DMS53 (cell line): ENCODE measurements at regions not wholly inside any gene's neighbourhood (a gene's known extent, or its start where the extent isn't known, plus 50 kb on each side); places are given as distances from the start of the nearest gene placed in this dataset.

Experiments used
- DNase-seq: peaks from one replicate; lab custom pipeline; 2025; lab: John Stamatoyannopoulos, UW

DNA sequence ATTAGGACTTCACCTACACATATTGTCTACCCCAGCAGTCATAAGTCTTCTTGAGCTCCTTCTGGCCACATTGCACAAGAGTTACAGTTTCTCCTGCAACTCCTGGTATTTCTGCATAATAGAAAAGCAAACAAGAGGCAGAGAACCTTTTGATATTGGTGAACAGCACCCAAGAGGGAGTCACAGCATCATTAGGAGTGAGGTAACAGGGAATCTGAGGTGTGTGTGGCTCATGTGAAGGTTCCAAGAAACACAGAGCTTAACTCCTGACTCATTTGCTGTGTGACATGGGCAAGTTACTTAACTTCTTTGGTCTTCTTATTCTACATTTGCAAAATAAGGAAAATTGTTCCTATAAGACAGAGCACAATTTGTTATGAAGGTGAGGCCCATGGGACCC is 374.6 kb downstream of the INSC start:
- DNase-seq = no peak

DNA sequence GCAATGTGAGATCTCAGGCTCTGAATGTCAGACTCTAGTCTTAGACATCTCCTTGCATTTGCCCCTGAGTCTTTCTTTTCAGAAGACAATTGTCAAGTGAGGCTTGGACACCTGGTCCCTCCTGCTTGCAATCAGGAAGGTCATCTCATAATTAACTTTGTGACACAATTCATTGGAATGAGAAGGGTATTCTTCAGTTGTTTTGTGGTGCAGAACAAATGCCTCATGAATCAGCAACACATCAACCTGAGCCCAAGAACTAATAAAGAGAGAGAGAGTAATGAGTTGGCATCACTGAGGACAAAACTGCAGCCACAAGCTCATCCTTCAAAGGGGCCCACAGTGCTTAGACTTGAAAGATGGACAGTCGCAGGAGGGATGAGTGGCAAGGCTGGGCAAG is 375.8 kb downstream of the INSC start:
- DNase-seq = no peak

DNA sequence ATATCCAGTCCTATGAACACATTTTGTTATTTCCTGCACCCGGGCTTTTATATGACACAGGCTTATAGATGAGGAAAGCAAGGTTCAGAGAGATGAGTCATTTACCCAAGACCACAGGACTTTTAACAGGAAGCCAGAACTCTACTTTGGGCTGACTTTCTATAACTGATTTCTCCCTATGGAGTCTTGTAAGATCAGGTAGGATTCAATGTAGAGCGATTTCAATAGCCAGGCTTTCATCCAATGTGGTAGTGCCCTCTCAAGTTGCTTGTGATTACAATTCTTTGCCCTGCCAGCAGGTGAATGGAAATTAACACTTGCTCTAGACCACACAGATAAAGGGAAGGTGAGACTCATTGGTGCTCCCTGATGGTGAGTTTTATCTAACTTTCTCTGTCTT is 378.3 kb downstream of the INSC start:
- DNase-seq = peak; percentile 36

DNA sequence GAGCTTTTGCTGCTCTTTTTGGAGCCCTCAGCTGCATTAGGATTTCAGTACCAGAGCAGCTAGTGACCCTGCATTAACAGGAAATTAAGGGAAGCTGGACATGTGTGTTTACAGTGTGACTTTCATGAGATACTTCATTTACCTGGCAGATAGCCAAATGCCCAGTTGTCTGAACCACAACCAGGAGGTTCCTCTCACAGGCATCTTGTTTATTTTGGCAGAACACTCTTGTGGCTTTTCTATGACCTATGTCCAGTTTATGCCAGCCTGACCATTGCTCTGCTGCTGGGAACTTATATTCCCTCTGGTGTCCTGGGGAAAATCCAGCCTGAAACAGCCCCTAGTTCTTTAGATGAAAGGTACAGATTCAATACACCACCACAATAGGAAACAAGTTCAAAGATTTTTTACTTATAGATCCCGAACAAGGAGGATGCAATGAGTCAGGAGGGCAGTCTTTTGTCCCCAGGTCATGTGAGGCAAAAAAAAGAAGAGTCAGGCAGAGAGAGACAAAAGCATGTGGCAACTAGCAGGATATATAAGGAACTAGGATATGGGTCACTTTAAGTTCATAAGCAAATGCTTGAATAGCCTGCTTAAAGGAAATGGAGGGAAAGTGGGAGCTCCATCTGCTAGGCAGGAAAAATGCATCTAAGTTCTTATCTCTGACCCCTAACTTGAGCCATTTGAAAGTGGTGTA is 379.3 kb downstream of the INSC start:
- DNase-seq = peak; percentile 79

DNA sequence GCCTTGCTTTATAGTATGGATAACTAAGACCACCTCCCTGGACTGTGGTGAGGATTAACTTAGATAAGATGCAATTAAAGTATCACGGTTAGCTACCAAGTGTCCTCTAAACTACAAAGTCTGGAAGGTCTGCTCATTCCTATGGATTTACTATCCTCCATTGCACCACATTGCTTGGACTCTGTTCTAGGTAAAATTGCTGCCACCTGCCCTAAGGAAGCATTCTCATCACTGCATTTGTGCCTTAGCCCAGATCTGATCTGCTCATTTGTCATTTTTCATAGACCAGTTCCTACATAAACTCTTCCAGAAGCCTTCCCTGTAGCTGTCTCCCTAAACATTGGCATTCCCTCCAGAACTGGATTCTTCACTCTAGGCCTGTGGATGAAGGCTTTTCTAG is 380.0 kb downstream of the INSC start:
- peak; percentile 18 for DNase-seq

DNA sequence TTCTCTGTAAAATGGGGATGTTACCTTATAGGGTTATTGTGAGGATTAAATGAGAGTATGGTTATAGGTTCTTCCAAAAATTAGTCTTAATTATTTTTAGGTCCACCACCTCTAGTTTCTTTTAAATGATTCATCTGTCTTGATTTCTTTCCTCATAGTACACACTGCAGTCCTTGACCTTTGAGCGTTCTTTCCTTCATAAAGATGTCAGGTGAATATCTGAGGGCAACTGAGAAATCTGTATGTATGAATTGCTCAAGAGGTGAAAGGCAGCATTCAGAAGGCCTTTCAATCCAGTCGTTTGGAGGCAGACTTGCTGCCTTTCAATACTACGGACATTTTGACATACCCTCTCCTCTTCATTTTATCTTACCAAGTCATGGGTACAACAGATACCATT is 380.7 kb downstream of the INSC start:
- DNase-seq = no peak

DNA sequence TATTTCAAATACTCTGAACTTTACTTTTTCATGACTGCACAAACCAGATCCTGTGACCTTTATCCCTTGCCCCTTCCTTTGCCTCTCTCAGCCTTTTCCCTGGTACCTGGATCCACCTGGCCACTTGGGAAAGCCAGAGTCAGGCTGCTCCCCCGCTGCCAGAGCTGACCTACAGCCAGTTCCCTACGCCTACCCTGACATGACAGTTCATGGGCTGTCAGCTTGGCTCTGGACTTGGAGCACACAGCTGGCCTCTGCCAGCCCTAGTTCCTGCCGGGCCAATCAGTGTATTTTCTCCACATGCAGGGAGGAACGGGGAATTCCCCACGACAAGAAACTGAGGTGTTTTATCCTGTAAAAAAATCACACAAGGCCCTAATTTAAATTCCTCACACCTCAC is 382.6 kb downstream of the INSC start:
- no peak for DNase-seq

DNA sequence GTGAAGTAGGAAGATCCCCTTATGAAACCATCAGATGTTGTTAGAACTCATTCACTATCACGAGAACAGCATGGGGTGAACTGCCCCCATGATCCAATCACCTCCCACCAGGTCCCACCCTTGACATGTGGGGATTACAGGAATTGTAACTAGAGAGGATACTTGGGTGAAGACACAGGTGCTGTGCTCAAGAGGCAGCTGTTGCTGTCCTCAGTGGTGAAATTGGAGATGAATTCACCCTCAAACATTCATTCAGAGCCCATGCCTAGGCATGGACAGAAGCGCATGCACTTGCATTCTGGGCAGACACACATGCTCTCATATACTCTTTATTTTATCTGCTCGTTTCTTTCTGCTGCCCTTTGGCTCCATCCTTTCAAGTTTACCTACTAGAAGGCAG is 385.0 kb downstream of the INSC start:
- DNase-seq = no peak

DNA sequence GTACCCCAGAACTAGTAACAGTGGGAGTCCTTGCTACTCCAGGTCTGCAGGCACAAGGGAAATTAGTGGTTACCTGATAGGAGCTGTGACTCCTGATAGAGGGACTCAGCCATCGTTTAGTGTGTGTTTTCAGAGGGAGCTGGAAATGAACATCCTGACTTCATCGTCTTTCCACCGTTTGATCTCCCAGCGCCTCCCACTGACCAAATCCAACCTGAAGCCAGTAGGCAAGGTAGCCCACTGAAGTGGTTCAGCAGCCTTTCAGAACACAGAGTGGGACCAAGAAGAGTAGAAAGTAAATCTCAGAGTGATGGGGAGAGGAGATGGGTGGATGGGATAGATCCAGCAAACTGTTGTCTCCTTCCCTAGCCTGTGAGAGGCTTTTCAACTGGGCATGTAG is 385.9 kb downstream of the INSC start:
- no peak for DNase-seq

DNA sequence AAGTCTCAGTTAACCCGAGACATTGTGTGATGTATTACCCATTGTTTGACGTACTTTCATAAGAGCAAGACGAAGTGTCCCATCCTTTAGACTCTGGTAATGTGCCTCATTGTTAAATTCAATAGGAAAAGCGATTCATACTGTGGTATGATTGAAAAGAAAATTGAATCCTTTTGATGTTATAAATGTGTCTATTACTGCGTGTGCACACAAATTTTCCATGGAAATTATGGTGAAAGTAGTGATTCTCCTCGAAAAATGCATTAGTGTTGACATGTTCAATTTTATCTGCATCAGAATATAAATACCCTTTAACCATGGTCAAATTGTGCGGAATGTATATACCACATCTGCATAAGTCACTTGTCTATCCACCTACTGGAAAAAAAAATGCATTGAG is 386.8 kb downstream of the INSC start:
- no peak for DNase-seq

DNA sequence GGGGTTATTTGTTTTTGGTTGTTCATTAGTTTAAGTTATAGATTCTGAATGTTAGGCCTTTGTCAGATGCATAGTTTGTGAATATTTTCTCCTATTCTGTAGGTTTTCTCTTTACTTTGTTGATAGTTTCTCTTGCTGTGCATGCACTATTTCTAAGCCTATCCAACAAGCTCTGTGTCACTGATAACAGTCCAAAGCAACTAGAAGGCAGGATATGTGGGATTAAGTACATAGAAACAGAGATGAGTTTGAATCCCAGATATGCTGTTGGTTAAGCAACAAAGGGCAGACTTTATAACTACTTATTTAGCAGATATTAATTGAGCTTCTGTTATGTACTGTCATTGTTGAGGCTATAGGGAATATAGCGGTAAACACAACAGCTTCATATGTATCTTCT is 390.4 kb downstream of the INSC start:
- no peak for DNase-seq

DNA sequence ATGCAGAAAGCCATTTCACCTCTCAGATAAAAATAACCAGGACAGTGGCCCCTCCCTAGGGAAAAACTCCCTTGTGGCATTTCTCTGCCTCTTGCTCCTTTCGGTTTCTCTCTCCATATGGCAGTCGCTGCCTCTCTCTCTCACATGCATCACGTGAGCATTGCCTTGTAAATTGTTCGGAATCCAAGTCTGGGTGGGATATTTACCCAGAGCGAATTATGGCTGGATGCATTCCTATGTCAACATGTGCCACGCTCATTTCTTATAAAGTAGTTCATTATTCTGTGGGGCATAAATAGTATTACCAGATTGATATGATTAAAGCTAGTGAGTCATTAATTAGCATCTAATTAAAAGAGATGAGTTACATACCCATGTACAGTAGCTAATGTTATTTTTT is 392.9 kb downstream of the INSC start:
- DNase-seq = no peak

DNA sequence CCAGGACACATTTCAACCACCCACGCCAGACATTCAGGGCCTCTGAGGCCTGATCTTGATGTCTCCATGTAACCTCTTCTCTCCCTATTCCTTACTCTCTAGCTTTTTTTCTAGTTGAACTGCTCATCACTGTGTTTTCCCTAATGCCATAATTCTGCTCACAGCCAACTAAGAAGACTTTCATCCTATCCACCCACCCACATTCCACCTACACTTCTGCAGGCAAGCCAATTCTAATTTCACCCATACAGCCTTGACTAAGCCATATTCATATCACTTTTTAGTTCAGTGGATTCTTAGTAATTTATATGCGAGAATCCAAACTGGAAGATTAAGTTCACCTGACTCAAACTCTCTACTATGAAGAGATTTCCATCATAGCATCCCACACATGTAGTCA is 394.4 kb downstream of the INSC start:
- no peak for DNase-seq

DNA sequence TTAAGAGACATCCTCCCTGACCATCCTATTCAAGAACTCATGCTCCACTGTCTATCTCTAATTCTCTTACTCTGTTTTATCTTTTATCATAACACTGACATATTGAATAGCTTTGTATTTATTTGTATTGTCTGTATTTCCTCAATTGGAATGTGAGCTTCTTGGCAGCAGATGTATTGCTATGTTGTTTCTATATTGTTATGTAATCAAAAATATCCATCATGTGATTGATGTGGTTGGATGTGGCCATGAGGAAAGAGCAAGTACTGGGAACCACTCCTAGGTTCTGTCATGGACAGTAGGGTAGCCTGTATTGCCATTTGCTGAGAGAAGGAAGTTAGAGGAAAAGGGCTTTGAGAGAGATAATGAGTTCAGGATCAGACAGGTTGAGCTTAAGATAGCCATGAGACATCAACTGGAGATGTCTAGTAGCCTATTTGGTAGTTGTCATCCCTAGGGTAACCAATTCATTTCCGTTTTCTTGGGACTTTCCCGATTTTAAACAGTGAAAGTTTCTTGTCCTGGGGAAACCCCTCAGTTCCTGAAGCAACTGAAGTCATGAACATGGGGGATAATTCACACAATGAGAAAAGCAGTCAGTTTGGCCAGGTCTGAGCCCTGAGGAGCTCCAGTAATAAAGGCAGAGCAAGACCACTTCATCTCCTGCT is 404.5 kb downstream of the INSC start:
- no peak for DNase-seq

DNA sequence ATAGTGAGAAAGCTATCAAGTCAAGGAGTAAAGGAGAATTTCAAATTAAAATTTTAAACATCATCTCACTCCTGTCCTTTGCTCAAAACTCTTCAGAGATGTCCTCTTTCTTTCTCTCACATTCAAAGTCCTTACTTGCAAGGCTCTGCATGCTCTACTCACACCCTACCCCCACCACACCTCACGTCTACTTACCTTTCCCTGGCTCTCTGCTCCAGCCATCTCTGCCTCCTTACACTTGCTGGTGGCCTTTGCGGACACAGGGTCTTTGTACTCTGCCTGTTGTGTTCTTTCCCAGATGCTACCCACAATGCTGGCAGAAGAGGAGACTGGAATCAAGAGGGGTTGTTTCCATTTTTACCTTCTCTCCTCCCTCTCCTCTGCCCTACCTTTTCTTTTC is 405.2 kb downstream of the INSC start:
- DNase-seq = no peak

DNA sequence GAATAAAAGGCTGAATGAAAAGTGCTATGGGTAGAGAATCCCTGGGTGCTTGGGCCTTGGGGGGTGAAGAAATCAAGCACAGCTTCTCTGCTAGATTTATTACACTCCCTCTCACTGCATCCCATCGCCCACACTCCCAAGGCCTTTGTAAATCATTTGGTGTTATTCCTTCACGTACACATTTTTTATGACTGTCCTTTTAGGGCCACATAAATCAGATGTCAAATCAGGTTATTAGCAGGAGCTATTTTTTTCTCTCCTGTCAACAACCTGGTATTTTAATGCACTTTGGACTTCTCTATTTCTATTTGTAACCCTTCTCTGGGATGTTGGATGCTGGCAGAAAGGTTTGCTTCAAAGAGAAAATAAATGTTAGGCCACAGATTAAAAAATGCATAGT is 408.8 kb downstream of the INSC start:
- no peak for DNase-seq

DNA sequence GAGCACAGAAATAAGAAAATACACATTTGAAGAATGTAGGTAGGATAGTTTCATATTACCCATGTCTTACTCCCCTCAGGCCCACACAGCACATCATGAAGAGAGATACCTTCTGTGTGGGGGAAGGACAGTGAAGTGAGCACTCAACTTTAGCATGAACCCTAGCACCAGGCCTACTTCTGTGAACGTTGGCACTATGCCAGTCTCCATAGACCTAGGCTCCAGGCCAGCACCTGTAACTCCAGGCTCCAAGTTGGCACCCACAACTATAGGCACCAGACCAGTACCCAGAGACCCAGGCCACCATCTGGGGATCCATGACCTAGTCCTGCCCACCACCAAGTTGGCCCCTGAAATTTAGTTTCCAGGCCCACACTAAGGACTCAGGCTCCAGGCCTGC is 410.9 kb downstream of the INSC start:
- no peak for DNase-seq

DNA sequence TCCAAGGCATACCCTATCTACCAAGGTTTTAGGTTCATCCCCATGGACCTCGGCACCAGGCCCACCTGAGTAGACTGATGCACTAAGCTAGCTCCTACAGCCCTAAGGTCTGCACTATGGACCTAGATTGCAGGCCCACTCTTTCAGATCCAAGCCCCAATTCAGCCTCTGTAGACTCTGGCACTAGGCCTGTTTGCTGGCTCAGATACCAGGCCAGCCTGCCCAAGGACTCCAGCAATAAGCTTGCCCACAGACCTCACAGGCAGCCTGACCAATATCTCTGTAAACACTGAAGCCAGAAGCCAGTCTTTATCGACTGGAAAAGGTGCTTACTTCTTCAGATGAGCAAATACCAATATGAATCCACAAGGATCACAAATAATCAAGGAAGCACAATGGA is 411.3 kb downstream of the INSC start:
- no peak for DNase-seq

DNA sequence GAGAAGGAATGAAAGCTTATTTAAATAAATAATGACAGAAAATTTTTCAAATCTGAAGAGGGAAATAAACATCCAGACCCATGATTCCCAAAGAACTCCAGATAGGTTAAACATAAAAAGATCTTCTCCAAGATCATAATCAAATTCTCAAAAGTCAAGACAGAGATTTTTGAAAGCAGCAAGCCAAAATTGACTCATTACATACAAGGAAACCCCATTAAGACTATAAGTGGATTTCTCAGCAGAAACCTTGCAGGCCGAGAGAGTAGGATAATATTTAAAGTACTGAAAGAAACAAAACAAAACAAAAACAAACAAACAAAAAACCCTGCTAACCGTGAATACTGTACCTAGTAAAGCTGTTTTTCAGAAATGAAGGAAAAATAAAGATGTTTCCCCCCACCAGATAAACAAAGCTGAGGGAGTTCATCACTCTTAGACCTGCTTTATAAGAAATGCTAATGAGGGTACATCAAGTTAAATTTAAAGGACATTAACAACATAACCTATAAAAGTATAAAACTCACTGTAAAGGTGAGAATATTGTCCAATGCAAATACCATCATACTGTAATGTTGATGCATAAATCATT is 412.2 kb downstream of the INSC start:
- no peak for DNase-seq

DNA sequence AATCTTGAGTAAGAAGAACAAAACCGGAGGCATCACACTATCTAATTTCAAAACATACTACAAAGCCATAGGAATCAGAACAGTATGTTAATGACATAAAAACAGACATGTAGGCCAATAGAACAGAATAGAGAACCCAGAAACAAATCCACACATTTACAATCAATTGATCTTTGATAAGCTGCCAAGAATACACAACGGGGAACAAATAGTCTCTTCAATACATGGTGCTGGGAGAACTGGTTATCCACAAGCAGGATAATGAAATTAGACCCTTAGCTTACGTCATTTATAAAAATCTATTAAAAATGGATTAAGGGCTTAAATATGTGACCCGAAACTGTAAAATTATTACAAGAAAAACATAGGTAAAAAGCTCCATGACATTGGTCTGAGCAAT is 417.7 kb downstream of the INSC start:
- DNase-seq = no peak

DNA sequence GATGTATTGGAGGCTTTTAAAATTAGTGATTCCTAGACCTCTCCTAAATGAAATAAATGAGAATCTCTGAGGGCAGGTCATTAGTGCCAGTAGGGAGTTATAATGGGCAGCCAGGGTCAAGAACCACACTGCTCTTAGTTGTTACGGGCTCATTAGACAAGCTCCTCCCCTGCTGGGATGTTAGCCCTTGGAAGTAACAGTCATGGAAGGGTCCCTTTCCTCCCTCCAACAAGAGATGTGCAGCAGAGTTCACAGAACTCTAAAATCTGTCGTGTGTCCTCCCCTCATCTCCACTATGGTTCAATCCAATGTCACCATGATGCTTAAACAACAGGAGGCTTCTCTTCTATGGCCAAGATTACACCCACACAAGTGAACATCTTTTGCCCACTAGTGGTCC is 419.5 kb downstream of the INSC start:
- DNase-seq = no peak

DNA sequence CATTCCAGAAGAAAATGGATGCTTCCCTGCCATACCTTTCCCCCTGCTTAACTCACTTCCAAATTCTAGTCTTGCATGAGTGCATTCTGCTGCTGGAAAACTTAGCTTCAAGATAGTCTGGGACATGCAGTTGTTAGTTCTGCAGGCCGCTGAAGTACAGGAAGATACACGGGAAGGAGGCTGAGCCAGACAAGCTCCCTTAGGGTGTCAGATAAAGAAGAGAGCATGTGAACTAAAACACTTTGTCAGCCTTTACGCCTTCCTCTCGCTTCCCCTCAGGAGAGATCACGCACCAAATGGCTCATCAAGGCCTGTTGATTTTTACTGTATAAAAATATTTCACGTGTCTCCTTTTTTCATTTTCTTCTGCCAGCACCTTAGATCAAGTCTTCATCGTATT is 420.7 kb downstream of the INSC start:
- no peak for DNase-seq

DNA sequence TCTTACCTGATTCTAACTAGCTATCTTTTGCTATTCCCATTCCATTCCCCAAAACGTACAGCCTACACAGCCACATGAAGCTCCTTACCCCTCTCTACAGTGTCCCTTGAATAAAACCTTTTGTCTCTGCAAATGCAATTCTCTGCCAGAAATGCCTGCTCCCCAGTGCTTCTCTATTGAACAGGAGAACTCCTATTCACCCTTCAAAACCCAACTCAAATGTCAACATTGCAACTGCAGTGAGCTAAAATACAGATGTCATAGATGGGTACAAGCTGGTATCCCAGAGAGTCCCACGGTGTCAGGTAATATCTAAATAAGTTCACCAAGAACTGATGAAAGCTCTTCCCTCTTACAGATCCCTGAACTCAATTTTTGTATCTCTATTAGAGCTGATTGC is 421.7 kb downstream of the INSC start:
- no peak for DNase-seq

DNA sequence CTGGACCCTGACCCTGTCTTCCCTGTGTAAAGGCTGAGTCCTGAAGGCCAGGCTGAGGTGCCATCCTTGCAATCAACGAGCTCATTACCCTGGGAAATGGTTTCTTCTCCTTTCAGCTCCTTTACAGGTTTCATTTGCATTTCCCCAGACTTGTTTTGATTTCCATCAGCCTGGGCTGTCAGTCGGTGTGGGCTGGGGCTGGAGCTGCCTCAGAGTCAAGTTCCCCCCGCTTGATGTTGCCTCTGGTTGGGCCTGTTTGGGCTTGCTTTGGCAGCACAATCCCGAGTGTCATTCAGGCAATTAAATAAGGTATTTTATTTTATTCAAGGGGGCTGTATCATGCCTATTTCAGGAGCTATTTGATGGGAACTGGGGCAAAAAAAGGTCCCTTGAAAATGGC is 424.9 kb downstream of the INSC start:
- DNase-seq = no peak
